GM18505 (cell line): ENCODE measurements at regions not wholly inside any gene's neighbourhood (a gene's known extent, or its start where the extent isn't known, plus 50 kb on each side); places are given as distances from the start of the nearest gene placed in this dataset.

Experiments used
- ATAC-seq: cut with Tn5 transposase; IDR thresholded peaks from one replicate; pipeline ENCODE4 v1.9.1; 2021; ENCODE audit not compliant: unreplicated experiment
- POLR2A ChIP-seq: IDR thresholded peaks from 4 replicates; pipeline ENCODE4 v1.6.1; 2011; ENCODE audit warnings: borderline replicate concordance; ENCODE audit not compliant: insufficient read depth, insufficient read length; ENCODE audit errors: extremely low read depth

GRCh38 chr15:31250033-31250432, 76.6 kb upstream of the KLF13 start:
- no peak for ATAC-seq
- TF ChIP-seq POLR2A, result no peak

- ATAC-seq, result no peak
- TF ChIP-seq POLR2A, result no peak
Observed at GRCh38 chr15:31251165-31251564, 75.5 kb upstream of the KLF13 start.

GRCh38 chr15:31252171-31252785, 74.4 kb upstream of the KLF13 start:
- no peak for TF ChIP-seq POLR2A
- ATAC-seq, result no peak

- no peak for TF ChIP-seq POLR2A
- no peak for ATAC-seq
Observed at GRCh38 chr15:31254431-31255175, 72.0 kb upstream of the KLF13 start.

- TF ChIP-seq POLR2A, result no peak
- no peak for ATAC-seq
Observed at GRCh38 chr15:31255176-31255510, 71.5 kb upstream of the KLF13 start.

GRCh38 chr15:31255732-31256377, 70.8 kb upstream of the KLF13 start:
- ATAC-seq, result peak; percentile 42
- TF ChIP-seq POLR2A, result no peak

- peak; percentile 41 for TF ChIP-seq POLR2A
- no peak for ATAC-seq
Observed at GRCh38 chr15:31256378-31257265, 70.0 kb upstream of the KLF13 start.

- ATAC-seq, result no peak
- TF ChIP-seq POLR2A, result no peak
Observed at GRCh38 chr15:31257286-31257685, 69.3 kb upstream of the KLF13 start.

- ATAC-seq, result no peak
Observed at GRCh38 chr15:31258260-31258659, 68.4 kb upstream of the KLF13 start.

GRCh38 chr15:31259562-31260252, 66.9 kb upstream of the KLF13 start:
- no peak for TF ChIP-seq POLR2A
- ATAC-seq, result no peak

More at GRCh38 chr15:31258260-31258659, 68.4 kb upstream of the KLF13 start:
- no peak for TF ChIP-seq POLR2A

GRCh38 chr15:31260646-31261265, 65.9 kb upstream of the KLF13 start:
- TF ChIP-seq POLR2A, result no peak
- no peak for ATAC-seq
